ENCODE measurements at regions not wholly inside any gene's neighbourhood (a gene's known extent, or its start where the extent isn't known, plus 50 kb on each side); places are given as distances from the start of the nearest gene placed in this dataset.

DNA sequence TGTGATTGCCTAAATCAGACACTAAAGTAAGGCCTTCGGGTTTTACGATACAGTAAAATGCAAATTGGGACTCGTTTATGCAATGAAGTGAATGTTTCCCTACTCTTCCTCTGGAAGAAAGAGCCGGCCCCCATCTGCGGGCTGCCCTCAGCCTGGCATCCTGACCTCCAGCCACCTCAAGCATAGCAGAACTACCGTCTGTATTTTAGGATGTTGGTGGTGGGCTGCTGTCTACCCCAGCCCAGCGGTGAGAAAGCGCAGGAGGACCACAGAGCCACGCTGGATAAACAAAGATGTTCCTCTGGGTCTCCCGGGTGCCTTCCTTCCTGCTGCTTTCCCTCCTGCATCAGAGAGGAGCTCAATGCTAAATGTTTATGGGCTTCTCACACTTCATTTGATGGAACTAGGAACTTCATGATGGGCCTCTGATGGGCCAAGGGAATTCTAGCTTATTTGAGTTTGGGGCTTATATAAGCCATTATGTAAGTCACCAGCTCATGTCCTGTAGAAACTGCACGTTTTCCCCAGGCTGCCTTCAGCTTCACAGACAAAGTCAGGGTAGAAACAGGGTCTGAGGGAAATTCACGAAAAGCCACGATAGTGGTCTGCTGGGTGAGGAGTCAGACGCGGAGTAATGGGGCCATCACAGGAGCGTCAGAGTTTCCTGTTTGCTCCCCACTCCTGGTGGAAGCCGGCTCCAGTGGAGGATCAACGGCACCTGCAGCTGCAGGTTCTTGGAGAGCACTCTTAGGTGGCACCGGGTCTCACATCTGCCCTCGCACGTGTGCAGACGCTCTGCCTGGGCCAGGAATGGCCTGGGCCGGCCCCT lies 287.4 kb downstream of the BRD1 start:
- H3K36me3 ChIP-seq = no peaks in the 10 kb centered on the region
- no peak overlapping the region for H3K4me3 ChIP-seq
- H3K27ac ChIP-seq = no peak overlapping the region
- H3K27me3 ChIP-seq = no peaks in the 10 kb centered on the region
- peak overlapping the region in 3 of 11 experiments; percentile 1 to 23 (median 21); a peak in 4 of 22 replicates for H3K4me2 ChIP-seq
- peaks cover 0 to 7% (median 0%) of the 10 kb centered on the region in 11 experiments; a peak in 1 of 22 replicates for H3K9me3 ChIP-seq (replicated peaks in 1 of 11)
- peaks cover 0 to 44% (median 0%) of the 10 kb centered on the region in 11 experiments; a peak in 3 of 22 replicates for H4K20me1 ChIP-seq
- no peak overlapping the region for H3K9ac ChIP-seq
- no peak for TF ChIP-seq Cebpa-rat (IDR thresholded peaks at IDR 0.05)
- H3K4me1 ChIP-seq = peaks cover 0 to 24% (median 6%) of the 10 kb centered on the region in 10 experiments; a peak in 7 of 20 replicates

- no peaks in the 10 kb centered on the region for H3K27me3 ChIP-seq
- H3K9me3 ChIP-seq (replicated peaks in 1 of 11) = peaks cover 0 to 7% (median 0%) of the 10 kb centered on the region in 11 experiments; a peak in 1 of 22 replicates
- H3K9ac ChIP-seq = no peak overlapping the region
- H3K27ac ChIP-seq = no peak overlapping the region
- no peak overlapping the region for H3K4me2 ChIP-seq
- no peak overlapping the region for H3K4me3 ChIP-seq
- no peaks in the 10 kb centered on the region for H3K36me3 ChIP-seq
- peaks cover 0 to 47% (median 0%) of the 10 kb centered on the region in 11 experiments; a peak in 3 of 22 replicates for H4K20me1 ChIP-seq
- TF ChIP-seq Cebpa-rat (IDR thresholded peaks at IDR 0.05) = no peak
- peaks cover 0 to 39% (median 8%) of the 10 kb centered on the region in 10 experiments; a peak in 11 of 20 replicates for H3K4me1 ChIP-seq
Measured at GRCh38 chr22:49538006-49538405, 289.7 kb downstream of the BRD1 start.

DNA sequence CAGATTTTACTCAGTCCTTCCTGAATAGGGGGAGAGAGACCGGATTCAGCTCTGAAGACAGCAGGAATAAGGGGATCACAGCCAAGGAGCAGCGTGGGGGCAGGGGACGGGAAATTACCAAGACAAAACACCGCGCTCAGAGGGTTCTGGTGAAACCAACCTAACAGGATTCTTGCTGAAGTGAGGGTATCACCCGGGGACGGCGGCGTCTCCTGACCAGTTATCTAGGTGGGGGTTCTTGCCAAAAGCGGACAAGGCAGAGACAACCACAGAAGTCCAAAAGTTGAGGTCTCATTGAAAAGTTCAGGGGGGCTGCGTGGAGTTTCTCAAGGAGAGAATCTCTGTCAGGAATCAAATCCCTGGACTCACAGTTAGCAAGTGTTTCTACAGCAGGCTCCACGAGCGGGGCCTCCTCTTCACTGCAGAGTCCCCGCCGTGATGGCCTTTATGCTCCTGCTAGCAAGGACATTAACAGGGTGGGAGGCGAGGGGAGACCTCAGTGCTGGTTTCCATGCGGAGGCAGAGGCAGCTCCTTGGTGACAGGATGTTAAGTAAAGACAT lies 291.0 kb downstream of the BRD1 start:
- Histone ChIP-seq H3K4me3 (no peak overlapping the region), H4K20me1 (peaks cover 0 to 56% (median 0%) of the 10 kb centered on the region in 11 experiments; a peak in 3 of 22 replicates)

GRCh38 chr22:49535527-49536125 lies 292.0 kb downstream of the BRD1 start:
- Histone ChIP-seq H3K4me1 (peaks cover 14 to 59% (median 30%) of the 10 kb centered on the region in 10 experiments), H3K36me3 (no peaks in the 10 kb centered on the region), H3K9me3 (replicated peaks in 1 of 11) (no peaks in the 10 kb centered on the region), H3K27ac (no peak overlapping the region), H3K9ac (no peak overlapping the region), H3K4me3 (no peak overlapping the region), H4K20me1 (peaks cover 0 to 54% (median 0%) of the 10 kb centered on the region in 11 experiments; a peak in 3 of 22 replicates), H3K4me2 (peak overlapping the region in 4 of 11 experiments; percentile 3 to 32 (median 16); a peak in 3 of 22 replicates), H3K27me3 (peaks cover 0 to 15% (median 0%) of the 10 kb centered on the region in 11 experiments; a peak in 5 of 22 replicates)
- TF ChIP-seq Cebpa-rat (IDR thresholded peaks at IDR 0.05) = no peak

More for the DNA sequence above, 291.0 kb downstream of the BRD1 start:
- Histone ChIP-seq H3K27ac (no peak overlapping the region), H3K36me3 (no peaks in the 10 kb centered on the region), H3K4me2 (no peak overlapping the region), H3K9ac (no peak overlapping the region), H3K4me1 (peaks cover 4 to 53% (median 22%) of the 10 kb centered on the region in 10 experiments), H3K9me3 (replicated peaks in 1 of 11) (peaks cover 0 to 6% (median 0%) of the 10 kb centered on the region in 11 experiments; a peak in 1 of 22 replicates), H3K27me3 (peaks cover 0 to 5% (median 0%) of the 10 kb centered on the region in 11 experiments; a peak in 2 of 22 replicates)
- no peak for TF ChIP-seq Cebpa-rat (IDR thresholded peaks at IDR 0.05)

GRCh38 chr22:49535126-49535525 lies 292.5 kb downstream of the BRD1 start:
- Histone ChIP-seq H3K27ac (no peak overlapping the region), H3K9ac (no peak overlapping the region), H3K27me3 (peaks cover 0 to 19% (median 0%) of the 10 kb centered on the region in 11 experiments; a peak in 5 of 22 replicates), H4K20me1 (peaks cover 0 to 52% (median 0%) of the 10 kb centered on the region in 11 experiments; a peak in 3 of 22 replicates), H3K4me1 (peaks cover 16 to 59% (median 33%) of the 10 kb centered on the region in 10 experiments), H3K4me3 (no peak overlapping the region), H3K4me2 (peak overlapping the region in 4 of 11 experiments; percentile 3 to 32 (median 16); a peak in 3 of 22 replicates), H3K9me3 (replicated peaks in 1 of 11) (no peaks in the 10 kb centered on the region), H3K36me3 (no peaks in the 10 kb centered on the region)
- TF ChIP-seq Cebpa-rat (IDR thresholded peaks at IDR 0.05) = no peak

DNA sequence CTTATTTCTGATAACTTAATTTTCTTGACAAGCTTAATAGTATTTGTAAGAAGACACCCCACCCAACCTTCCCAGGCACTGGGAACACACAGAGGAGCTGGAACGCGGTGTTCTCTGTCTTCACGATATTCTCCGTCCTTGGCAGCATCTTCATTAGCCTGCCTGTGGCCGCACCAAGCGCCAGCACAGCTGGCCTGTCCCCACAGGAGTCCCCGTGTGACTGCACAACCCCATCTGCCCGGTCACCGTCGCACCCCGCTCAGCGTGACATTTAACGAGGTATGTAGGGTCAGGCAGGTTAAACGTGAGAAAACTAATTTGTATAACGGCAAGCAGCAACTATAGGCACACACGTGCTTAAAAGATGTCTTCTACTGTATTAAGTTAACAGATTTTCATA lies 293.3 kb downstream of the BRD1 start:
- Histone ChIP-seq H3K27ac (no peak overlapping the region), H3K4me1 (peaks cover 16 to 64% (median 36%) of the 10 kb centered on the region in 10 experiments), H4K20me1 (peaks cover 0 to 51% (median 0%) of the 10 kb centered on the region in 11 experiments; a peak in 3 of 22 replicates), H3K27me3 (peaks cover 0 to 21% (median 0%) of the 10 kb centered on the region in 11 experiments; a peak in 5 of 22 replicates), H3K4me3 (no peak overlapping the region), H3K9ac (no peak overlapping the region), H3K9me3 (replicated peaks in 1 of 11) (no peaks in the 10 kb centered on the region), H3K4me2 (peak overlapping the region in 2 of 11 experiments; percentile 22 to 93; a peak in 1 of 22 replicates), H3K36me3 (no peaks in the 10 kb centered on the region)
- TF ChIP-seq Cebpa-rat (IDR thresholded peaks at IDR 0.05) = no peak

DNA sequence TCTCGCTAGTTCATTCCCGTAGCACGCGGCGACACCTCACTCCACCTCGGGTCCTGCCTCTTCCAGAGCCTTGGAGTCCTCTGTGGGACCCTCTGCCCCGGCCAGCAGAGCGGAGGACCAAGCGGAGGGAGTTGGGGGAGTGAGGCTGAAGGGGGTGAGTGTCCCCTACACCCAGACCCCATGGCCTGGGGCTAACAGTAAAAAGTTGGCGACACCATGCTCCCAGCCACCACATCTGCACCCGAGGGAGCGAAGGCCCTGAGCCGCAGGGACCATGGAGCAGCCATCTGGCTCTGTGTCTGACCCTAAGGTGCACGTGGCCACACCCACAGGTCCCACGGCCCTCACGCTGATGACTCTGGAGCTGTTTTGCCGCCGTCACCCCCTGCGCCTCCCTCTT lies 293.8 kb downstream of the BRD1 start:
- H3K4me2 ChIP-seq = peak overlapping the region in 4 of 11 experiments; percentile 18 to 93 (median 22); a peak in 5 of 22 replicates
- H3K27ac ChIP-seq = no peak overlapping the region
- no peak overlapping the region for H3K9ac ChIP-seq
- peaks cover 17 to 64% (median 41%) of the 10 kb centered on the region in 10 experiments for H3K4me1 ChIP-seq
- peaks cover 0 to 21% (median 0%) of the 10 kb centered on the region in 11 experiments; a peak in 5 of 22 replicates for H3K27me3 ChIP-seq
- no peaks in the 10 kb centered on the region for H3K9me3 ChIP-seq (replicated peaks in 1 of 11)
- H3K36me3 ChIP-seq = no peaks in the 10 kb centered on the region
- no peak overlapping the region for H3K4me3 ChIP-seq
- H4K20me1 ChIP-seq = peaks cover 0 to 46% (median 0%) of the 10 kb centered on the region in 11 experiments; a peak in 3 of 22 replicates
- no peak for TF ChIP-seq Cebpa-rat (IDR thresholded peaks at IDR 0.05)
